H1 (cell line): ENCODE measurements at regions not wholly inside any gene's neighbourhood (a gene's known extent, or its start where the extent isn't known, plus 50 kb on each side); places are given as distances from the start of the nearest gene placed in this dataset.

Experiments used
- CTCF ChIA-PET: fragments of 300-600 bp; sonication (Branson Sonifier 250); formaldehyde crosslinking; loops from one replicate; lab custom pipeline; 2021; ENCODE audit not compliant: partially characterized antibody; lab: Charles Lee
- POLR2A ChIA-PET: fragments of 300-600 bp; sonication (Branson Sonifier 250); formaldehyde crosslinking; loops from one replicate; lab custom pipeline; 2021; ENCODE audit warnings: inconsistent platforms; ENCODE audit not compliant: partially characterized antibody; lab: Charles Lee
- DNase-seq, 2 experiments: peaks; one replicate each; pipeline versions ENCODE4 v3.0.0 to v3.0.0-alpha.2; 2010 to 2022; ENCODE audit warnings: low spot score in 2 of 2, low read depth in 1 of 2, mixed read lengths in 1 of 2
- FAIRE-seq: peaks from 2 replicates; lab custom pipeline; 2011; peaks lifted over from hg19 to GRCh38; lab: Jason Lieb, UNC
- H2AFZ ChIP-seq: 2 replicates; pipeline ENCODE4 v1.8.1; 2012; ENCODE audit warnings: low read length, inconsistent platforms
- H2AK5ac ChIP-seq: 2 replicates; pipeline ENCODE4 v1.6.1; 2013; ENCODE audit warnings: low read depth, low read length
- H2BK120ac ChIP-seq: replicated peaks from 2 replicates; pipeline ENCODE3; 2013; ENCODE audit warnings: low read depth, low read length, inconsistent platforms
- H2BK12ac ChIP-seq: 2 replicates; pipeline ENCODE4 v1.6.1; 2013; ENCODE audit warnings: low read depth, low read length
- H2BK15ac ChIP-seq: 2 replicates; pipeline ENCODE4 v1.6.1; 2013; ENCODE audit warnings: low read length
- H2BK20ac ChIP-seq: 2 replicates; pipeline ENCODE4 v1.6.1; 2013; ENCODE audit warnings: low read length
- H2BK5ac ChIP-seq: 2 replicates; pipeline ENCODE4 v1.6.1; 2013; ENCODE audit warnings: low read depth, low read length
- H3K14ac ChIP-seq: 2 replicates; pipeline ENCODE4 v1.6.1; 2013; ENCODE audit warnings: inconsistent platforms; ENCODE audit not compliant: insufficient read length
- H3K18ac ChIP-seq: 2 replicates; pipeline ENCODE4 v1.6.1; 2013; ENCODE audit warnings: low read length; ENCODE audit errors: extremely low read depth
- H3K23ac ChIP-seq: 2 replicates; pipeline ENCODE4 v1.6.1; 2013; ENCODE audit warnings: inconsistent platforms; ENCODE audit not compliant: insufficient read length
- H3K23me2 ChIP-seq: 2 replicates; pipeline ENCODE4 v1.6.1; 2013; ENCODE audit warnings: low read depth, low read length
- H3K27ac ChIP-seq: 2 replicates; pipeline ENCODE4 v1.6.1; 2011; ENCODE audit warnings: low read depth, low read length, inconsistent platforms
- H3K27me3 ChIP-seq, 4 experiments: replicated peaks in 1 of 4; 1 replicate in 1 of 4; 2 replicates in 3 of 4; pipeline versions ENCODE4 v1.6.1 to v1.8.1; 2011 to 2013; ENCODE audit warnings: low read length in 3 of 4, mild to moderate bottlenecking in 3 of 4, inconsistent platforms in 2 of 4, mixed read lengths in 2 of 4, moderate library complexity in 1 of 4; ENCODE audit not compliant: control insufficient read depth in 3 of 4, insufficient read depth in 3 of 4; ENCODE audit errors: extremely low read depth in 1 of 4
- H3K36me3 ChIP-seq, 4 experiments: 2 replicates each; pipeline versions ENCODE4 v1.6.1 to v1.8.1; 2011 to 2013; ENCODE audit warnings: mild to moderate bottlenecking in 4 of 4, low read length in 3 of 4, moderate library complexity in 2 of 4, control low read depth in 1 of 4, inconsistent platforms in 1 of 4; ENCODE audit not compliant: insufficient read depth in 4 of 4, control insufficient read depth in 2 of 4
- H3K4ac ChIP-seq: replicated peaks from 2 replicates; pipeline ENCODE3; 2013; ENCODE audit warnings: low read length, low read depth, mixed read lengths, inconsistent platforms; ENCODE audit not compliant: insufficient read length
- H3K4me1 ChIP-seq, 4 experiments: replicated peaks in 1 of 4; 1 replicate in 1 of 4; 2 replicates in 3 of 4; pipeline versions ENCODE4 v1.6.1 to v1.8.1; 2011 to 2013; ENCODE audit warnings: low read length in 3 of 4, inconsistent platforms in 2 of 4, mixed read lengths in 1 of 4; ENCODE audit not compliant: insufficient read depth in 4 of 4, control insufficient read depth in 3 of 4
- H3K4me2 ChIP-seq, 2 experiments: 2 replicates each; pipeline versions ENCODE4 v1.6.1 to v1.8.1; 2011 to 2013; ENCODE audit warnings: low read depth in 2 of 2, low read length in 2 of 2, control low read depth in 1 of 2, inconsistent platforms in 1 of 2, mild to moderate bottlenecking in 1 of 2; ENCODE audit not compliant: insufficient read depth in 1 of 2
- H3K4me3 ChIP-seq, 4 experiments: fragments of 200-600, 300-600 bp in 1 of 4; sonication (generic), shearing (Covaris generic), sonication (Bioruptor Twin) in 1 of 4; 2 replicates each; pipeline versions ENCODE4 v1.5.1 to v1.8.1; 2011 to 2016; ENCODE audit warnings: low read length in 4 of 4, low read depth in 3 of 4, control low read depth in 2 of 4, inconsistent platforms in 2 of 4, mild to moderate bottlenecking in 2 of 4, mixed read lengths in 1 of 4, moderate library complexity in 1 of 4; ENCODE audit not compliant: insufficient read depth in 2 of 4; ENCODE audit errors: extremely low read depth in 1 of 4
- H3K56ac ChIP-seq: replicated peaks from 2 replicates; pipeline ENCODE3; 2013; ENCODE audit warnings: low read depth, mild to moderate bottlenecking, mixed read lengths, low read length, inconsistent platforms; ENCODE audit not compliant: insufficient read length
- H3K79me1 ChIP-seq: 2 replicates; pipeline ENCODE4 v1.6.1; 2013; ENCODE audit warnings: low read depth, low read length, control low read depth
- H3K79me2 ChIP-seq, 2 experiments: 2 replicates each; pipeline versions ENCODE4 v1.6.1 to v1.8.1; 2012 to 2013; ENCODE audit warnings: low read length in 2 of 2, mild to moderate bottlenecking in 2 of 2, inconsistent platforms in 1 of 2; ENCODE audit not compliant: insufficient read depth in 2 of 2, control insufficient read depth in 1 of 2
- H3K9ac ChIP-seq, 4 experiments: replicated peaks in 1 of 4; 1 replicate in 1 of 4; 2 replicates in 3 of 4; pipeline versions ENCODE4 v1.6.1 to v1.8.1; 2011 to 2013; ENCODE audit warnings: low read depth in 3 of 4, low read length in 3 of 4, control low read depth in 2 of 4, mild to moderate bottlenecking in 2 of 4, moderate library complexity in 2 of 4, inconsistent platforms in 1 of 4; ENCODE audit errors: extremely low read depth in 1 of 4
- H3K9me3 ChIP-seq, 2 experiments: 2 replicates each; pipeline versions ENCODE4 v1.6.1 to v1.8.1; 2012 to 2013; ENCODE audit warnings: mild to moderate bottlenecking in 2 of 2, moderate library complexity in 2 of 2, control low read depth in 1 of 2, inconsistent platforms in 1 of 2, low read depth in 1 of 2, low read length in 1 of 2, mixed read lengths in 1 of 2; ENCODE audit not compliant: insufficient read depth in 2 of 2
- H4K20me1 ChIP-seq, 2 experiments: replicated peaks in 1 of 2; 2 replicates each; pipeline versions ENCODE3 to v1.8.1; 2011 to 2013; ENCODE audit warnings: inconsistent platforms in 2 of 2, low read length in 2 of 2, mild to moderate bottlenecking in 1 of 2; ENCODE audit not compliant: insufficient read depth in 2 of 2, control insufficient read depth in 1 of 2
- H4K5ac ChIP-seq: 2 replicates; pipeline ENCODE4 v1.6.1; 2013; ENCODE audit warnings: low read length, low read depth, mixed read lengths, inconsistent platforms; ENCODE audit not compliant: insufficient read length
- H4K8ac ChIP-seq: 2 replicates; pipeline ENCODE4 v1.8.0; 2013; ENCODE audit warnings: mild to moderate bottlenecking, moderate library complexity, low read length, inconsistent platforms; ENCODE audit not compliant: insufficient read depth; ENCODE audit errors: extremely low read depth
- H4K91ac ChIP-seq: replicated peaks from 2 replicates; pipeline ENCODE3; 2013; ENCODE audit warnings: low read length, mixed read lengths, inconsistent platforms; ENCODE audit not compliant: insufficient read length
- PHF8 ChIP-seq: fragments of 200-600 bp; sonication (generic); conservative IDR thresholded peaks from 2 replicates; pipeline ENCODE4 v1.7.1; 2012; ENCODE audit warnings: low read depth, mild to moderate bottlenecking, inconsistent platforms, low read length, moderate library complexity
- WGBS, 2 experiments: shearing (Covaris generic) in 1 of 2; methylation state at CpG; one replicate each; pipeline versions ENCODE4 v1.1.6 to v1.1.7; 2013 to 2015; ENCODE audit warnings: low lambda C conversion rate in 2 of 2, mixed read lengths in 2 of 2, inconsistent platforms in 1 of 2, low coverage in 1 of 2, missing lambda C conversion rate in 1 of 2; ENCODE audit not compliant: insufficient replicate concordance in 2 of 2, insufficient coverage in 1 of 2, insufficient read length in 1 of 2; ENCODE audit errors: extremely low coverage in 1 of 2, missing lambda C conversion rate in 1 of 2; 5-methylcytosine and 5-hydroxymethylcytosine counted together

DNA sequence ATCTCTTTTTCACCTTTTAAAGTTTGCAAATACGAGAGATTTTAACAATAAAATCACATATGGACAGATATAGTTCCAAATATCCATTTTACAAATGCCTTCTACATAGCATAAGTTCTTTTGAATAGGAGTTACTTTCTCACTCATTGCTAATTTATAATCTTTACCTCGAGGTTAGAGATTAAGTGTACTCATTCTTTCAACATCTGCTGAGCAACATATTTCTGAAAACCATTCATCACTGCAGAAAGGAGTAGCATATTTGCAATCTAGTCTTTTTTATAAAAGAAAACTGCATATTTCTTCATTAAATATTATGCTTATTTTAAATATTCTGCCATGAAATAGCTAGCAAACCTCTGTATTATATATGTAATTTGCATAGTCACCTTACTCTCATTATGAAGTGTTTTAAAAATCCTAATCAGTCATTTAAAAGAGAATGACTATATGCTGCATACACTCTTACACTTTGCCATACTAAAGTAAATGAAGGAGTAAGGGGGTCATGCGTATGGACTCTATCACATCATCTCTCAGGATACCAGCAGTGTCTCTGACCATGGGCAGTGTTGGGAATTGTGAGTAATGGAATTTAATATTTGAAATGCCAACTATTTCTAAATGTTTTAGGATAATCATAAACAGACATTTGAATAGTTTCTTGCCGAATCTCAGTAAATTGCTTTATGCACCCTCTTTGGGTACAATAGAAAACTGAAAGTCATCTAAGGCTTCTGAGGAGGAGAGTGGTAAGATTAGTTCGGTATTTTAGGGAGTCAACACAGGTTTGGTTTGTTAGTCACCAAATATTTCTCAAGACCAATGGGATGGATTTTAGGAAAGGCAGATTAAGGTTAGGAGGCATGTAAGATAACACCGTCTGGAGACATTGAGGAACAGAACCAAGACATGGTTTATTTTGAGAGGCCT is 524.8 kb upstream of the ATP2B1 start:
- DNase-seq = no peak
- no peak overlapping the region for H3K27ac ChIP-seq
- no peak for FAIRE-seq
- TF ChIP-seq PHF8 = no peak

More for the DNA sequence above, 524.8 kb upstream of the ATP2B1 start:
- ChIA-PET POLR2A (no interaction called here), CTCF (no interaction called here)
- H3K9me3 ChIP-seq = no peaks in the 10 kb centered on the region; a peak in 1 of 4 replicates
- no peak overlapping the region for H4K8ac ChIP-seq
- H2BK120ac ChIP-seq = no peak overlapping the region
- no peak overlapping the region for H3K23ac ChIP-seq
- no peak overlapping the region for H2BK5ac ChIP-seq
- no peak overlapping the region for H3K14ac ChIP-seq
- no peaks in the 10 kb centered on the region for H3K27me3 ChIP-seq
- H3K23me2 ChIP-seq = no peaks in the 10 kb centered on the region
- no peak overlapping the region for H3K4me2 ChIP-seq
- no peak overlapping the region for H4K5ac ChIP-seq
- H2AFZ ChIP-seq = no peak overlapping the region
- H3K18ac ChIP-seq = no peak overlapping the region
- no peak overlapping the region for H4K91ac ChIP-seq
- H2BK15ac ChIP-seq = no peak overlapping the region
- H3K79me2 ChIP-seq = no peaks in the 10 kb centered on the region
- no peaks in the 10 kb centered on the region for H3K36me3 ChIP-seq
- H3K4me1 ChIP-seq = peaks cover 0 to 3% (median 0%) of the 10 kb centered on the region in 4 experiments; a peak in 1 of 7 replicates
- no peaks in the 10 kb centered on the region for H3K79me1 ChIP-seq
- H3K56ac ChIP-seq = no peak overlapping the region
- no peak overlapping the region for H3K4me3 ChIP-seq
- WGBS, 2 experiments = 92% methylated on average over 6 of the region's 6 CpGs; no CpG with 5 or more reads in 1 of the 2 experiments
- H2BK20ac ChIP-seq = no peak overlapping the region
- no peak overlapping the region for H2BK12ac ChIP-seq
- no peaks in the 10 kb centered on the region for H4K20me1 ChIP-seq
- no peak overlapping the region for H3K4ac ChIP-seq
- H3K9ac ChIP-seq = no peak overlapping the region
- no peak overlapping the region for H2AK5ac ChIP-seq
